Stimulated activated CD8-positive, alpha-beta memory T cell treated with anti-CD3 and anti-CD28 coated beads, Interleukin-12 subunit alpha, Interleukin-12 subunit beta, amount 100 ng/mL, for 24 hours (primary cell): ENCODE measurements at regions not wholly inside any gene's neighbourhood (a gene's known extent, or its start where the extent isn't known, plus 50 kb on each side); places are given as distances from the start of the nearest gene placed in this dataset.
"Not testable (repeated sequence)": the region's sequence is repeated elsewhere in the genome, so short reads cannot be mapped to it uniquely, and the experiment has no call there.

Source experiments
- DNase-seq: peaks from one replicate; pipeline ENCODE4 v3.0.0-alpha.2; 2020; ENCODE audit errors: extremely low read depth

- DNase-seq = not testable (repeated sequence)
These were observed 116.0 kb downstream of the PMAIP1 start for GRCh38 chr18:60015826-60016225.

DNA sequence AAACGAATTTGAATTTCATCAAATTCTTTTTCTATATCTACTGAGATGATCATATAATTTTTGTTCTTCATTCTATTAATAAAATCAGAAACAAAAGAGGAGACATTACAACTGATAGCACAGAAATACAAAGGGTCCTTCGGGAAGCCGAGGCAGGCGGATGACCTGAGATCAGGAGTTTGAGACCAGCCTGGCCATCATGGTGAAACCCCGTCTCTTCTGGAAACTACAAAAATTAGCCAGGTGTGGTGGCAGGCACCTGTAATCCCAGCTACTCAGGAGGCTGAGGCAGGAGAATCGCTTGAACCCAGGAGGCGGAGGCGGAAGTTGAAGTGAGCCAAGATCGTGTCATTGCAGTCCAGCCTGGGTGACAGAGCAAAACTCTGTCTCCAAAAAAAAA lies 113.4 kb downstream of the PMAIP1 start:
- DNase-seq = not testable (repeated sequence)

DNA sequence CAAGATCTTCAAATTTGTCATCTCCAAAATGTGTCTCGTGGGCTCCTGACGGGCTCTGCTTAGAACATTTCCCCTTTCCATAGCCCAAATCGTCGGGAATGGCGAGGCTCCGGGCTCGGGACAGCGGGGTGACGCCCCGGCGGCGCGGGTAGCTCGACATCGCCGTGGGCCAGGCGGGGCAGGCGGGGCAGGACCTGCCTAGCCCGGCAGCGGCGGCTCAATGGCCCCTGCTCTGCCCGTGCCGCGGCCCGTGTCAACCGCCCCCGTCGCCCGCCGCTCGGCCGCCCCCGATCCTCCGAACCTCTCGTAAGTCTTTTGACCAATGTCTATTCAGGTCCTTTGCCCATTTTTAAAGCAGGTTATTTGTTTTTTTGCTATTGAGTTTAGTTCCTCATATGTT lies 111.2 kb downstream of the PMAIP1 start:
- no peak for DNase-seq

GRCh38 chr18:60010513-60010912 lies 110.7 kb downstream of the PMAIP1 start:
- DNase-seq = no peak

- no peak for DNase-seq
These were observed 107.9 kb downstream of the PMAIP1 start for GRCh38 chr18:60007661-60008060.

- no peak for DNase-seq
These were observed 103.9 kb downstream of the PMAIP1 start for GRCh38 chr18:60003610-60004185.

- DNase-seq = no peak
These were observed 96.7 kb downstream of the PMAIP1 start for GRCh38 chr18:59996370-59996966.

DNA sequence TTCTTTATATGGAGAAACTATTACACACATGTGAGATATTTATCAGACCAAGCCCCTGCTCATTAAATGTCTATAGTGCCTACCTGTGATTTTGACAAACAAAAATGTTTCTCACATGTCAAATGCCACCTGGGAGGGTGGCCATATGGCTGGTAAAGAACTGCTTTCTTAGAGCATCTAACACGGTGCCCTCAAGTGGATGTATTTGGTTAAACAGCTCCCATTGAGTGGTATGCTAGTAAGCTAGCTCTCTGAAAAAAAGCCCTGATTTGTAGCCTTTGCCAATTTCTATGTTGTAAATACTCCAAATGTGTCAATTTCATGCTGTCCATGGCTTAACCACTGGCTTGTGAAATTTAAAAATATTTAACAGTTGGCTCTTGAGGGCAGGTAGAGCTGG lies 94.6 kb downstream of the PMAIP1 start:
- no peak for DNase-seq

GRCh38 chr18:59993560-59993959 lies 93.8 kb downstream of the PMAIP1 start:
- no peak for DNase-seq

DNA sequence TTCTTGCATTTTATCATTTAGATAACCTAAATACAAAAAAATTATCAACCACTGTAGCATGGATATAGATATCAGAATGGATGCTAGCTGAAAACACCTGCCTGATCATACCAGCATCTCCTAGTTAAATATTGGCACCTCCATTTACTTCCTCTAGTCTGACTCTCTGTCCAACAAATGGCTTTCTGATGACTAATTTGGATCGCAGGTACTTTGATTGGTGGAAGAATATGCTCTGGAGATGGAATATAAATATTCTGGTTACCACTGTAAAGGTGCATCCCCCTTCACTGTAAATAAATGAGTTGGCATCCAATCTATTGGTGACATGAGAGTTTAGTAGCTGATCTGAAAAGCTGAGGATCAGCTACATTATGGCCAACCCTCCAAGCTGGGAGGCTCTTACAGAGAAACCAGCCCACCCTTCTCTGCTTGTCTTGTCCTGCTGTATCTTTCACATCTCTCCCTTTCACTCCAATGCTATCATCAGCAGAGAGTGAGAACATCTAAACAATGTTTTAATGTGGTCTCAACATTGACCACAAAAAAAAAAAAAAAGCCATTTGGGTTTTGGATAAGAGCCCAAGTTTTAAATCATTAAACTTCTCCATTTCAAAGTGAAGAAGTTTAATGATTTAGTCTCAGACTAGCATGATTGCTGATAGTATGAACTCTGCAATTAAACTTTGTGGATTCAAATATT lies 90.5 kb downstream of the PMAIP1 start:
- DNase-seq = no peak

DNA sequence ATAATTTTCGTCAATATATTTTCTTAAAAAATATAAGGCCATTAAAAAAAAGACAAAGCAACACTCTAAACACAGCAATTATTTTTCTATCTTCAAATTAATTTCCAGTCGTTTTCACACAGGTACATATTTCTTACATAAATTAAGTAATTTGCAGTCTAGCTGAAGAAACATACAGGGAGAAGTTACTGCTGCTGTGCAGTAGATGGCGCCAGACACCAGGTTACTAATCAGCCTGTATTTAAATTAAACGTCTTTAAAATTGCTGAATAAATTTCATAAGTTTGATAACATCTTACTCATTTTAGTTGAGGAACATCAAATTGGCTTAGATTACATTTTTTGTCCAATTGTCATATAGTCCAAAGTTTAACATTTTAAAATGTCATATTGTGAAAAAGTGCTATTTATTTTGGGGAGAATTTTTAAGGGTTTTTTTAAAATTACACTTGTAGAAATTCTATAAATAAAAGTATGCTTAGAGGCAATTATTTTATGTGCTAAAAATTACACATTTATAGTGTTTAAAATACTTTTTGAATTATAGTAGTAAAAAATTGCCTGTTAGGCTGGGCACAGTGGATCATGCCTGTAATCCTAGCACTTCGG lies 88.4 kb downstream of the PMAIP1 start:
- peak; percentile 9 for DNase-seq

DNA sequence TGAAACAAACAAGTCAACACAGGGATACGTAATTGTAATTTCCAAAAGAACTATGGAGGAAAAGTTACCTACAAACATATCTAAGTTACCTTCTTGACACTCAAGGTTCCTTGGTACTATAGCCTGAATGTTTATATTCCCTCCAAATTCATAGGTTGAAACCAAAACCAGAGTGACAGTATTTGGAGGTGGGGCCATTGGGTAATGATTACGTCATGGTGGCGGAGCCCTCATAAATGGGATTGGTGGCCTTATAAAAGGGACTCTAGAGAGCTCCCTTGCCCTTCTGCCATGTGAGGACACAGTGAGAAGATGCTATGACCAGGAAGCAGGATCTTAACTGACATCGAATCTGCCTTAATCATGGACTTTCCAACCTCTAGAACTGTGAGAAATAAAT lies 87.3 kb downstream of the PMAIP1 start:
- DNase-seq = no peak

DNA sequence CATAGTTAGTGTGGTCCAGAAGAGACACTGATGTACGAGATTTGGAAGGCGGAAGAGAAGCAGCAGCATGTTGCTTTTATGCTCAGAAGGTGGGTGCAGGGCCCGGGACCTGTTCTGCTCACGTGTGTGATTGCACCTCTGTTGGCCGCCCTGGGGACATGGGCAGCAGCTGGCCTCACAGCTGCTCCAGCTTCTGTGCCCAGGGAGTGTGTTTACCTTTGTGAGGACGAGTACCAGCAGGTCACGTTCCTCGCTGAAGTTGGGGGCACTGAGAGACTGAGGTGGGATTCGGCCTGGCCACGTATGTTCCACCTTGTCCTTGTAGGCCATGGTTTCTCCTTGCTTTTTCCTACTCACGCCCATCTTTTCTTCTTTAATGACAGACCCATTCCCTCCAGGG lies 86.3 kb downstream of the PMAIP1 start:
- no peak for DNase-seq

GRCh38 chr18:59985289-59985688 lies 85.5 kb downstream of the PMAIP1 start:
- no peak for DNase-seq

GRCh38 chr18:59983506-59983905 lies 83.7 kb downstream of the PMAIP1 start:
- DNase-seq = no peak

DNA sequence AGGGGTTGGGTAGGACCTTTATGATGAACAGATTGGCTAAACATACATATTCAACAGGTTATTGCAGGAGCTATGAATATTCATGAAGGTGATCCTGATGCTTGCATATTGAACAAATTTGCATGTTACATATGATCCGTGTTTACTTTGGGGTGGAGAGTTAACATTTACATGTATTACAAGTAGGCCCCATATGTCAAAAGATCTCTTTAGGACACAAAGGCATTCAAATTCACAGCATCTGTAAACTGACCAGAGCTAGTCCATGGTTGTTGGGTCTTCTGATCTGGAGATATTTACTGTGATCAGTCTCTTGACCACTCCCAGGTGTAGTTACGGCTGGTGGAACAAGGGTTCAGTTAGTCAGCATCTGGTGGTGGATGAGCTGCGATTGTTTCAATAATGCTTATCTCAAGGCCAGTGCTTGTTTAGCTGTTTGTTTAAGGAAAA lies 80.4 kb downstream of the PMAIP1 start:
- no peak for DNase-seq

GRCh38 chr18:59971871-59972428 lies 72.2 kb downstream of the PMAIP1 start:
- DNase-seq = no peak

GRCh38 chr18:59971144-59971543 lies 71.3 kb downstream of the PMAIP1 start:
- not testable (repeated sequence) for DNase-seq

DNA sequence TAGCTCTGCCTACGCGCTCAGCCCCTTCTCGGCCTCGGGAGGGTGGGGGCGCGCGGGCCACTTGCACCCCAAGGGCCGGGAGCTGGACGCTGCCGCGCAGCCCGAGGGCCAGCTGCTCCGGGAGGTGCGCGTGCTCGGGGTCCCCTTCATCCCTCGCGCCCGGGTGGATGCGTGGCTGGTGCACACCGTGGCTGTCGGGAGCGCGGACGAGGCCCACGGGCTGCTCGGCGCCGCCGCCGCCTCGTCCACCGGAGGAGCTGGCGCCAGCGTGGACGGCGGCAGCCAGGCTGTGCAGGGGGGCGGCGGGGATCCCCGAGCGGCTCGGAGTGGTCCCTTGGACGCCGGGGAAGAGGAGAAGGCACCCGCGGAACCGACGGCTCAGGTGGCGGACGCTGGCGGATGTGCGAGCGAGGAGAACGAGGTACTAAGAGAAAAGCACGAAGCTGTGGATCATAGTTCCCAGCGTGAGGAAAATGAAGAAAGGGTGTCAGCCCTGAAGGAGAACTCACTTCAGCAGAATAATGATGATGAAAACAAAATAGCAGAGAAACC lies 69.8 kb downstream of the PMAIP1 start:
- not testable (repeated sequence) for DNase-seq

GRCh38 chr18:59968583-59968982 lies 68.8 kb downstream of the PMAIP1 start:
- DNase-seq = no peak

DNA sequence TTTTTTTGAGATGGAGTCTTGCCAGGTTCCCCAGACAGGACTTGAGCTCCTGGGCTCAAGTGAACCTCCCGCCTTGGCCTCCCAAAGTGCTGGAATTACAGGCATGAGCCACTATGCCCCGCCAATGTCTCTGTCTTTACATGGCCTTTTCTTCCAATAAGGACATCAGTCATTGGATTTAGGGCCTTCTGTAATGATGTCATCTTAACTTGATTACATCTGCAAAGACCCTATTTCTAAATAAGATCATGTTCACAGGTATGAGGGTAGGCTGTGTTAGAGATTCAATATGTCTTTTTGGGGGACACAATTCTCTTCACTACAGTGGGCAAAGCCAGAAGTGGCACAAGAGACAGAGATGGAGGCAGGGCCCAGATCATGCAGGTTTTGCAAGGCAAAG lies 68.1 kb downstream of the PMAIP1 start:
- no peak for DNase-seq

DNA sequence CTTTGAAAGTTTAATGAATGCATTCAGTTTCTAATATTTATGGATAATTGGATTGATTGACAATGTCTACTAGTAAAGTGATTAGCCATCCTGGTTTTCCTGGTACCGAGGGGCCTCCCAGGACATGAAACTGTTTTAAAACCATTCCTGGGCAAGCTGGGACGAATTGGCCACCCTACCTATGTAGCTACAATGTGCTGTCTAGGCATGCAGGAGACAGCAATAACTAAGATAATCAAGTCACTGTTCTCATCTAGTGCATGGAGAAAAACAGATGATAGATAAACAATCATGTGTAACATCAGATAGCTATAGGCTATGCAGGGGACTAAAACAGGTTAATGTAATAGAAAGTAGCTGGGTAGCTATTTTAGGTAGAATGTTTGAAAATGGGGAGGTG lies 67.1 kb downstream of the PMAIP1 start:
- no peak for DNase-seq
